CD4-positive, alpha-beta T cell treated with Interleukin-6 at 100 ng/mL for 8 hours (primary cell): ENCODE measurements at regions not wholly inside any gene's neighbourhood (a gene's known extent, or its start where the extent isn't known, plus 50 kb on each side); places are given as distances from the start of the nearest gene placed in this dataset.
"Not testable (repeated sequence)": the region's sequence is repeated elsewhere in the genome, so short reads cannot be mapped to it uniquely, and the experiment has no call there.

Experiments
- DNase-seq: peaks from one replicate; pipeline ENCODE4 v3.0.0-alpha.2; 2020; ENCODE audit warnings: mixed read lengths, low spot score

DNA sequence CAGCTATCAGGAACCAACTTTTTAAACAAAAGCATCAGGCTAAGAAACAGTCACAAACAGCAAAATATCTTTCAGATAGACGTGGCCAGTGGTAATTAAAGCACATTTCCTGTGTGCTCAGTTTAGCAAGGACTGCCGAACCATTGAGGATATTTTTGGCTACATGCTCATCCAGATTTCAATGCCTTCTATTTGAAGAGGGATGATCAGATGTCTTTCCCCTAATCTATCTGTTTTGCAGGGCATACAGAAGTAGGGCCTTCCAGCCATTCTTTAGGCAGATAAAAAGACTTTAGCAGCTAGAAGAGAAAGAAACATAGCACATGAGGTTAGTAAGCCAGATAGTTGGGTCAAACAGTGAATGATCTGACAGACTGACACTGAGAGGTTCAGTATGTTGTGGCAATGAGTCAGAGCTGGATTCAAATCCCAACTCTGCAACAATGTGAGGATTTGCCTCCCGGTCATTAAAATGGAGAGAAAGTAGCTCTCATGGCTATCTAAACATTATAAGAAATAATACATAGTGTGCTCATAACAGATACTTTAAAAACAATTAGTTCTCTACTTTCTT lies 100.0 kb upstream of the PRKG2 start:
- DNase-seq = no peak

DNA sequence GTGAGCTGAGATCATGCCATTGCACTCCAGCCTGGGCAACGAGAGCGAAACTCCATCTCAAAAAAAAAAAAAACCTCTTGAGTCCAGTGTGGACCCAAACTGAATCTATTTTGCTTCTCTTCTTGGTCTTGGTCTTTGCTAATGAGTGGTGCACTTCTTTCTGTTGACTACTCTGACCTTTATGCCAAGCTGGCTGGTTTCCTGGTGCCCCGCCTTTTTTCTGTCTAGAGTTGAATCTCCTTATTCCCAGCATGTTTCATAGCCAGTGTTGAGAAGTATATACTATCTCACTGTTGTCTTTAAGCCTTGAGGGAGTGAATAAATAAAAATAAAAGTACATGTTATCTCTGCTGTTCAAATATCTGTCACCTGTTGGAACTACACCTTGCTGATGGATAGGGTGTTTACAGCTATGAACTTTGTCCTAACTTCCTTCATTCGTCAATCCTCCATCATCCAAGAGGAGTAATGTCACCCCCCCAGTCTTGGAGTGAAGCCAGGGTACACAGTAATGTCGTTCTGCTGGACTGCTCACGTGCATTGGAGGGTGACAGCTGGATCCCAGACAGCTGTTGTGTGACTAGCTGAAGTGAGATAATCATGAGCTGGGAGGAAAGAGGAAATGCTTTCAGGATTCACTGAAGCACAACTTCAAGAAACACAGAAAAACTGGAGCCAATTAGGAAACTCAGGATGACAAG lies 99.3 kb upstream of the PRKG2 start:
- DNase-seq = no peak

DNA sequence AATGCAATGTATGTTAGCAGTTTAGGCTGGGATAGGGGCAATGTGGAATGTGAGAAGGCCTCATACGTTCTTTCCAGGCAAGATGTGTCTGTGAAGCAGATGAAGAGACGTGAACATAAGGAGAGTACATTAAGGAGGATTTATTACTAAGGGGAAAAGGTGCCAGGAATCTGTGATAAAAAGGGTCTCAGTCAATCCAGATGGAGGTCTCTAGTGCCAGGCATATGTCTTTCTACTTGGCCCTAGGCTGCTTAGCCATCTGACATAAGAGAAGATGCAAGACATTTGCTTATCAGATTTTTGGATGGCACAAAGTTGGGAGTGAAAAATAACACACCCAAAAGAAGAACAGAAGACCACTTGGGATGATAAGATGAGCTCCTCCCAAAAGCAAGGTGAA lies 93.0 kb upstream of the PRKG2 start:
- no peak for DNase-seq

DNA sequence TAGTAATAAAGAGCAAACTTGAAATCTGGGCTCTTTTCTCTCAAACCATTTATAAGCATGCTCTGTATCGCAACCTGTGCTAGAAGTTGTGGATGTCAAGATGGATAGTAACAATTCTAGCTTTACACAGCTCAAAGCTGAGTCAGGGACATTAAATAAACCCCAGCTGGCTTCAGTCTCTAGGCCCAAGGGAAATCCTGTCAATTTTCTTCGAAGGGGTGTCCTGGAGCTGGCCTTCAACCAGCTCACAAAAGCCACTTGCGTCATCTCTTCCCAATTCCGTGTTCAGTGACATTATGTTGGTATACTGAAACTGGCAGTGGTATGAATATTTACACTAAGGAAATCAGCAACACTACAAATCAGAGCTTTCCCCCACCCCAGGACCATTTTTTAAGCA lies 89.8 kb upstream of the PRKG2 start:
- no peak for DNase-seq

DNA sequence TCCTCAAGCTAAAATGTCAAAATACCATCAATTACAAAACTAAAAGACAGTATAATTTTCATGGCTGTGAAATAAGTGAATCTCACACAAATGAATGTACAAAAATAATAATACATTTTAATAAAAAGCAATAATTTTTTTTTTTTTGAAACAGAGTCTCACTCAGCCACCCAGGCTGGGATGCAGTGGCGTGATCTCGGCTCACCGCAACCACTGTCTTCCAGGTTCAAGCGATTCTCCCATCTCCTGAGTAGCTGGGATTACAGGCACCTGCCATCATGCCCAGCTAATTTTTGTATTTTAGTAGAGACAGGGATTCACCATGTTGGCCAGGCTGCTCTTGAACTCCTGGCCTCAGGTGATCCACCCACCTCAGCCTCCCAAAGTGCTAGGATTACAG lies 85.3 kb upstream of the PRKG2 start:
- DNase-seq = not testable (repeated sequence)

DNA sequence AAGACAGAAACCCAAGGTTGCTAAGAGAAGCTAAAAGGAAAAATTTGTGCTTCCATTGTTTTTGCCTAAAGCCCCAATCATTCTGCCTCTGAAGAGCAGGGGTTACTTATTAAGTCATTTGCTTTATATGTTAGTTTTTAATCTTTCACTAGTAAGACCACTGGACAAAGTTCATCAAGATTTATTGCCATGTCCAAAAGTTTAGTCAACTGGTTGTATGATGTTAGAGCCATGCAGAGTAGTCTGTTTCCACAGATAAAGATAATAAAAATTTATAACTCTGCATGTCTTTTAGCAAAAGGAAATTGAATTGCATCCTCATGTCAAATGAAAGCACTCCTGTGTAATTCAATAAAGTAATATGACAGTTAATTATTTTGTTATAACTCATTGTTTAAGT lies 75.8 kb upstream of the PRKG2 start:
- DNase-seq = no peak

DNA sequence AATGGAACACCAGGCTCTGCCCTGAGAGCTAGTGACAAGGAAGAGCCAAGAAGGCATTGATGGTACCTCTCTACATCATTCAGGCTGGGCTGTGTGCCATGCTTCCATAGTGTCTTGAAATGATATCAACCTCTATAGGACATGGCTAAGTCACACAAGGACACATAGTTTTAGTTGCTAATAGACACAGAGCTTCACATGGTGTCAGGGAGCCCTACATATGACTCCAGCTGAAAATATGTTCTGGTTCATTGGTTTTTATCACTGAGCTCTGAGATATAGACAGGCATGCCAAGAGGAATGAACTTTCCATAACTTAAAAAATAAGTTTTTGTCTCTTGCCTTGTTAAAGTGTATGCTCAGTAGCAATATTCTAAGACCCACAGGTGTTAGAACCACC lies 72.1 kb upstream of the PRKG2 start:
- DNase-seq = no peak

DNA sequence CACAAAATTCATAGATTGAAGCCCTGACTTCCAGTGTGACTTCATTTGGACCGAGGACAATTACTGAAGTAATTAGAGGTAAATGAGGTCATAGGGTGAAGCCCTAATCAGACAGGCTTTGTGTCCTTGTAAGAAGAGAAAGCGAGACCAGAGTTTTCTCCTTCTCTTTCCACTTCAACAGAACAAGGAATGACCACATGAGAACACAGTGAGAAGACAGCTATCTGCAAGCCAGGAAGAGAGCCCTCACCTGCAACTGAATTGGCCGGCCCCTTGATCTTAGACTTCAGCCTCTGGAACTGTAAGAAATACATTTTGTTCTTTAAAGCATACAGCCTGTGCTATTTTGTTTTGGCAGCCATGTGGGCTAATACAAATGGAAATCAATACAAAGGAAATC lies 67.1 kb upstream of the PRKG2 start:
- no peak for DNase-seq

DNA sequence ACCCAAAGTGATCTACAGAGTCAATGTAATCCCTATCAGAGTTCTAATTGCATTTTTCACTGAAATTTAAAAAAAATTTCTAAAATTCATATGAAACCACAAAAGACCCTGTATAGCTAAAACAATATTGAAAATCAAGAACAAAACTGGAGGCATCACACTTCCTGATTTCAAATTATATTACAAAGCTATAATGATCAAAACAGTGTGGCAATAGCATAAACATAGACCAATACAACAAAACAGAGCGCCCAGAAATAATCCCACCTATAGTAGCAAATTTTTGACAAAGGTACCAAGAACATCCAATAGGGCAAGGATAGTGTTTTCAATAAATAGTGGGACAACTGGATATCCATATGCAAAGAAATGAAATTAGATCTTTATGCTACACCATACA lies 59.4 kb upstream of the PRKG2 start:
- DNase-seq = no peak

DNA sequence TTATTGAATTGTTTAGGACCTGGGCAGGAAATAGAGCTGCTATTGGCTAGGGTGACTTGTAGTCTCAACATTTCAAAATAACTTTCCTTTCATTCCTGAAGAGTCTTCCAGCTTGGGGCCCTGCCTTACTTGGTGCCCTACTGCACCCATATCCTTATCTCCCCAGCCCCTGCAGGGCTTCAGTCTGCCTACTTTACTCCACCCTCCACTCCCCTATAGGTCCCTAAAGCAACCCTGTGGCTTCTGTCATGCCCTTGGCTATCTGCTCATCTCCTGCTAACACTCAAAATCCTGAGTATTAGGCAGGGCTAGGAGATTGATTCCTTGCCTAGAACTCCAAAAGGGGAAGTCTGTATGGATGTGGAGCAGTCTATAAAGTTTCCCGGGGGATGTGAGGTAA lies 57.6 kb upstream of the PRKG2 start:
- no peak for DNase-seq
